LNCAP (cell line): ENCODE measurements at regions not wholly inside any gene's neighbourhood (a gene's known extent, or its start where the extent isn't known, plus 50 kb on each side); places are given as distances from the start of the nearest gene placed in this dataset.

Experiments
- TF ChIP-seq, protein P1 (sequence below): fragments of 450-650 bp; IDR thresholded peaks from 2 replicates; pipeline ENCODE4 v1.5.1; 2017; ENCODE audit warnings: mild to moderate bottlenecking

DNA sequence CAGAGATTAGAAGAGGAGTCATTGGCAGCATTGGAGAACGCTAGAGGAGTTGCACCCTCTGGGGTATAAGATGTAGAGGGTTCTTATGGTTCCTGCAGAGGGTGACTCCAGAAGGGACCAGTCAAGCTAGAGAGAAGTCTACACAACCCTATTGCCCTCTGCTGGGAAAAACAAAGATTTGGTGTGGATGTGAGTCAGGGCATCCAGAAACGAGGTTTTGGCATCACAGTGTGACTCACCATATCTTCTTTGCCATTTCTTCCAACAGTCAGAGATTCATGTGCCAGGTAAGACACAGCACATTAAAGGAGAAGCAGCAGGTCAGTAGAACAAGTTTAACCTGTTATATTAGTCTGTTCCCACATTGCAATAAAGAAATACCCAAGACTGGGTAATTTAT is 598.8 kb downstream of the MAFB start:
- TF ChIP-seq, protein P1, sequence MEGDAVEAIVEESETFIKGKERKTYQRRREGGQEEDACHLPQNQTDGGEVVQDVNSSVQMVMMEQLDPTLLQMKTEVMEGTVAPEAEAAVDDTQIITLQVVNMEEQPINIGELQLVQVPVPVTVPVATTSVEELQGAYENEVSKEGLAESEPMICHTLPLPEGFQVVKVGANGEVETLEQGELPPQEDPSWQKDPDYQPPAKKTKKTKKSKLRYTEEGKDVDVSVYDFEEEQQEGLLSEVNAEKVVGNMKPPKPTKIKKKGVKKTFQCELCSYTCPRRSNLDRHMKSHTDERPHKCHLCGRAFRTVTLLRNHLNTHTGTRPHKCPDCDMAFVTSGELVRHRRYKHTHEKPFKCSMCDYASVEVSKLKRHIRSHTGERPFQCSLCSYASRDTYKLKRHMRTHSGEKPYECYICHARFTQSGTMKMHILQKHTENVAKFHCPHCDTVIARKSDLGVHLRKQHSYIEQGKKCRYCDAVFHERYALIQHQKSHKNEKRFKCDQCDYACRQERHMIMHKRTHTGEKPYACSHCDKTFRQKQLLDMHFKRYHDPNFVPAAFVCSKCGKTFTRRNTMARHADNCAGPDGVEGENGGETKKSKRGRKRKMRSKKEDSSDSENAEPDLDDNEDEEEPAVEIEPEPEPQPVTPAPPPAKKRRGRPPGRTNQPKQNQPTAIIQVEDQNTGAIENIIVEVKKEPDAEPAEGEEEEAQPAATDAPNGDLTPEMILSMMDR = no peak

DNA sequence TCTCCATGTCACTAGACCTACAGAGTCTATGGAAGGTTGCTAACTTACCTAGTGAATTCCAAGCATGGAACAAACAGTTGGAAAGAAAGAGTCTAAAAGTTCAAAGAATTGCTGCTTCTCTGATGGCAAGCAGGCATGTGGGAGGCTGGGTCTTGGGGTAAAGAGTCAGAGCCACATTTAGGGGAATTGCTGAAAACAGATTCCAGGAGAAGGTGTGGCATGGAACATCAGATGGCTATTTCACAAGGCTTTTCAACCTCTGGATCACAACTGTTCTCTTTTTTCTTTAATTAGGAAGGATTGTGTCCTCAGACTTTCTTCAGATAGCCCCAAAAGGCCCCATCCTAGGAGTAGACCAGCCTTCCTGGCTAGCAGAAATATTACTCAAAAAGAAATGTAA is 601.5 kb downstream of the MAFB start:
- TF ChIP-seq, protein P1 = no peak

DNA sequence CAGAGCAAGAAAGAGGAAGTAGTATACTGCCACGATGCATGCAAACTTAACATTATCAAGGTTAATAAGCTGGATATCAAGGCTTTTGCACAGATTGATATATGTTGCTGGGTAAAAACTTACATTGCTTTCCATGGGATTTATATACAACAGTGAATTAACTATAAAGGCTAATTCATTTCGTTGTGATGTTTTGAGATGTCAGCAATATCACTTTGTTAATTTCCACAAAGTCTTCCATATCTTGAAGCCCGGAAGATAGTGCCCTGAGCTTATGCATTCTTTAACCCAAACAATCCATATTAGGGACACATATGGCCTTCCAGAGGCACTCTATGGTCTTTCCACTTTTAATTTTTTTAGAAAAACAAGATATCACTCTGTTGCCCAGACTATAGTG is 603.5 kb downstream of the MAFB start:
- TF ChIP-seq, protein P1 = no peak

DNA sequence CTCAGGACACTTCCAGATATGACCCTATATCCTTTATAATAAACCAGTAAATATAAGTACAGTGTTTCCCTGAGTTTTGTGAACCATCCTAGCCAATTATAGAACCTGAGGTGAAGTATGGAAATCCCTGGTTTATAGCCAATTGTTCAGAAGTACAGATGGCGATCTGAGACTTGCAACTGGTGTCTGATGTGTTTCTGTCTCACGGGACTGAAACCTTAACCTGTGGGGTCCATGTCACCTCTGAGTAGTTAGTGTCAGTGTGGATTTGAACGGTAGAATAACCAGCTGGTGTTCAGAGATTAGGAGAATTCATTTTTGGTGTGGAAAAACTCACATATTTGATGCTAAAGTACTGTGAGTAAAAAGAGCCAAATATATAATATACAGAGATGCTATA is 606.6 kb downstream of the MAFB start:
- TF ChIP-seq, protein P1 = no peak

DNA sequence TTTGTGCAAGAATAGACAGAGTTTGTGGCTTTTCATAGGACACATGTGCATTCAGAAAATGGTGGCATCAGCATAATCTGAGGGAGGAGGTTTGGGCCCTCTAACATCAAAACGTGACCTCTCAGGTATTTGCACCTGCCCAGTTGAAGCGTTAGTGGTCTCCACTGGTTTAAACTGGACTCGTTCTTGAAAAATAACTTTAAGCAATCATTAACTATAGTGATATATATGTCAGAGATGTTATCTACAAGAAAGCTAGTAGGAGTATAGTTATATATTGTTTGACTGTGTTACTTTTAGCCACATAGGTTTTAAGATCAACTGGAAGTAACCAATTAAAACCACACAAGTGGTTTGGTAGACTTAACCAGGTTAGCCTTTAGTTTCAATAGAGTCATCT is 607.4 kb downstream of the MAFB start:
- TF ChIP-seq, protein P1 = no peak

DNA sequence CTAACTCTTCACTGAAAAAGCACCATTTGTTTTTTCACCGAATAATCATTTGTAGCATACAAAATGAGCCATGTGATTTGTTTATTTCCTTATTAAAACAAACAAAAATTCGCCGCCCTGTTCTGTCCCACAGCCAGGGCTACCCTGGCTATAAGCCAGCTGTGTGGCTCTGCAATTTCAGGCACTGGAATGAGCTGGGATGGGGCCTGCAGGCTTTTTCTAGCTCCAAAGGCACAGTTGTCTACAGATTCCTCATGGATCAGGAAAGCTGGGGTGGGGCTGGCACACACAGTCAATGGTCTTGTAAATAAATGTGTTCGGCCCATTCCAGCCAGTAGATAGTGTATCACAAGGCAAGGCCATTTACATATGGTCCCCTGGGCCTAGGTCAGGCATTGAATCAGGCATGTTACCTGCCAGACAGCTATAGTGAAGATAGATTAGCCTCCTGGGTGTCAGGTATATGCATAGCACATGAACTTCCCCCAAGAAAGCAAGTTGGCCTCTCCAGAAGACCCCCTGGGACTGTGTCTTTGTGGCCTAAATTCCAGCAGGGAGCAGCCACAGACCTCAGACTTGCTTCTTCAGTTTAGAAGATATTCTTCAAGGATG is 608.9 kb downstream of the MAFB start:
- TF ChIP-seq, protein P1 = no peak

DNA sequence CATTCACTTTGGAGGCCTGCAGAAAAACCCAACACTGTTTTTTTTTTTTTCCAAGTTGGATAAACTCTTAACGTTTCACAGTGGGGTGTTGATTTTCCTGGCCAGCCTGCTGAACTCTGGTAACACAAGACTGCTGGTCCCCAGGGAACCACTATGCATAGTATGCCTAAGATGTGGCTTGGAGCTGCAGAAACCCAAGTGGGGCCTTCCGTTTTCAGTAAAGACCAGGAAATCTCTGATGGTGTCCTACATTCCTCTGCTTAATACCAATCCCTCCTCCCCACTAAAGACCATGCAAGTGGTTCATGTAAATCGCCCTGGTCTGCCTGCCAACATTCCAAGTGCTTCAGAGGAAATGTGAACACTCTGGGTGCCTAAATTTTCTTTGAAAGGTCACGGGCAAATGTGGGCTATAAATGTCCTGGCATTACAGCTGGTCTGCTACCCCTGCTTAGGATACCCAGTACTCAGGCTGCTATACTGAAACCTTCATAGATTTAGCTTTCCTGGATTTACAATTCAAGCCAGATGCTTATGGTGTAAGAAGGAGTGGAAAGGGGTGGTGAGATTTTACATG is 615.4 kb downstream of the MAFB start:
- TF ChIP-seq, protein P1 = no peak

DNA sequence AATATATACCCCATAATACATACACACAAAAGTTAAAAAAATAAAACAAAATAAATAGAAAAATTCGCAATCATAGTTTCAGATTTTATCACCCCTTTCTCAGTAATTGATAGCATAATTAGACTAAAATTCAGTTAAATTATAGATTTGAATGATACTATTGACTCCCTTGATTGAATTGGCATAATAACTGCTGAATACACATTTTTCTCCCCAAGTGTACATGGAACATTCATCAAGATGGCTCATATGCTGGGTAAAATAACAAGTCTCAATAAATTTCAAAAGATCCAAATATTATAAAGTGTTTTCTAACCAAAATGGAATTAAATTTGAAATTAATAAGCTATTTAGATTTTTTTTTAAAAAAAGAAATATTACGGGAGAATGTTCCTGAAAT is 616.1 kb downstream of the MAFB start:
- TF ChIP-seq, protein P1 = no peak
